Activated T-helper 2 cell treated with anti-CD3 and anti-CD28 coated beads, Interferon-gamma antibody, Interleukin-2, Interleukin-4, amounts not matched to agents 10 μg/mL and 5 μg/mL and 100 μg/mL, durations not matched to agents 14 hours and 24 hours and 36 hours (primary cell): ENCODE measurements at regions not wholly inside any gene's neighbourhood (a gene's known extent, or its start where the extent isn't known, plus 50 kb on each side); places are given as distances from the start of the nearest gene placed in this dataset.

Experiments
- DNase-seq: peaks from one replicate; pipeline ENCODE4 v3.0.0; 2021; ENCODE audit warnings: low spot score
- H3K27ac Mint-ChIP-seq: one replicate; pipeline ENCODE4 v1.8.0; 2021; ENCODE audit warnings: mixed read lengths
- H3K27me3 Mint-ChIP-seq: one replicate; pipeline ENCODE4 v1.8.0; 2021; ENCODE audit warnings: low read depth, mixed read lengths
- H3K36me3 Mint-ChIP-seq: one replicate; pipeline ENCODE4 v1.8.0; 2021; ENCODE audit warnings: low read depth, mixed read lengths
- H3K4me1 Mint-ChIP-seq: one replicate; pipeline ENCODE4 v1.8.0; 2021; ENCODE audit warnings: low read depth, mixed read lengths
- H3K4me3 Mint-ChIP-seq: one replicate; pipeline ENCODE4 v1.8.0; 2021; ENCODE audit warnings: low read depth, mild to moderate bottlenecking, moderate library complexity, mixed read lengths
- H3K9me3 Mint-ChIP-seq: one replicate; pipeline ENCODE4 v1.8.0; 2021; ENCODE audit warnings: mixed read lengths
- intact Hi-C: fragments of 100-400 bp; cut with micrococcal nuclease; formaldehyde crosslinking; loops from one replicate; pipeline ENCODE4 v1.15.1; 2023

- no peak overlapping the region for H3K4me3 Mint-ChIP-seq
- no peaks in the 10 kb centered on the region for H3K27me3 Mint-ChIP-seq
- no peaks in the 10 kb centered on the region for H3K36me3 Mint-ChIP-seq
- no peak for DNase-seq
- H3K4me1 Mint-ChIP-seq, result no peaks in the 10 kb centered on the region
- H3K27ac Mint-ChIP-seq, result no peak overlapping the region
- intact Hi-C loops, result no loop called here
- H3K9me3 Mint-ChIP-seq, result no peaks in the 10 kb centered on the region
Measured at GRCh38 chr2:2668681-2669265, 337.7 kb upstream of the MYT1L start.

- Mint-ChIP-seq H3K27ac (no peak overlapping the region), H3K4me3 (no peak overlapping the region), H3K9me3 (no peaks in the 10 kb centered on the region), H3K27me3 (no peaks in the 10 kb centered on the region), H3K4me1 (no peaks in the 10 kb centered on the region), H3K36me3 (no peaks in the 10 kb centered on the region)
- no peak for DNase-seq
- intact Hi-C loops, result no loop called here
Measured at GRCh38 chr2:2667690-2668089, 336.6 kb upstream of the MYT1L start.

- Mint-ChIP-seq H3K36me3 (no peaks in the 10 kb centered on the region), H3K27me3 (no peaks in the 10 kb centered on the region), H3K4me1 (no peaks in the 10 kb centered on the region), H3K27ac (no peak overlapping the region), H3K4me3 (no peak overlapping the region), H3K9me3 (no peaks in the 10 kb centered on the region)
- DNase-seq, result no peak
- intact Hi-C loops, result no loop called here
Measured at GRCh38 chr2:2665834-2666133, 334.7 kb upstream of the MYT1L start.

- Mint-ChIP-seq H3K4me1 (no peaks in the 10 kb centered on the region), H3K9me3 (peaks cover 2% of the 10 kb centered on the region), H3K27me3 (no peaks in the 10 kb centered on the region), H3K4me3 (no peak overlapping the region), H3K36me3 (no peaks in the 10 kb centered on the region), H3K27ac (no peak overlapping the region)
- intact Hi-C loops, result no loop called here
- no peak for DNase-seq
Measured at GRCh38 chr2:2664989-2665833, 334.1 kb upstream of the MYT1L start.

GRCh38 chr2:2663401-2664036, 332.4 kb upstream of the MYT1L start:
- H3K27me3 Mint-ChIP-seq, result no peaks in the 10 kb centered on the region
- intact Hi-C loops, result no loop called here

GRCh38 chr2:2662847-2663356, 331.8 kb upstream of the MYT1L start:
- intact Hi-C loops, result no loop called here
- DNase-seq, result no peak
- no peaks in the 10 kb centered on the region for H3K27me3 Mint-ChIP-seq
- peaks cover 16% of the 10 kb centered on the region for H3K9me3 Mint-ChIP-seq
- no peaks in the 10 kb centered on the region for H3K36me3 Mint-ChIP-seq
- no peak overlapping the region for H3K27ac Mint-ChIP-seq
- no peak overlapping the region for H3K4me3 Mint-ChIP-seq
- H3K4me1 Mint-ChIP-seq, result no peaks in the 10 kb centered on the region

More at GRCh38 chr2:2663401-2664036, 332.4 kb upstream of the MYT1L start:
- Mint-ChIP-seq H3K36me3 (no peaks in the 10 kb centered on the region), H3K4me3 (no peak overlapping the region), H3K4me1 (no peaks in the 10 kb centered on the region), H3K27ac (no peak overlapping the region), H3K9me3 (peaks cover 10% of the 10 kb centered on the region)
- DNase-seq, result no peak

- DNase-seq, result no peak
- H3K27ac Mint-ChIP-seq, result no peak overlapping the region
- H3K27me3 Mint-ChIP-seq, result no peaks in the 10 kb centered on the region
- no peaks in the 10 kb centered on the region for H3K4me1 Mint-ChIP-seq
- intact Hi-C loops, result no loop called here
- H3K4me3 Mint-ChIP-seq, result no peak overlapping the region
- H3K36me3 Mint-ChIP-seq, result no peaks in the 10 kb centered on the region
- H3K9me3 Mint-ChIP-seq, result peaks cover 17% of the 10 kb centered on the region
Measured at GRCh38 chr2:2662037-2662846, 331.2 kb upstream of the MYT1L start.

- Mint-ChIP-seq H3K27me3 (no peaks in the 10 kb centered on the region), H3K27ac (no peak overlapping the region), H3K4me3 (no peak overlapping the region), H3K4me1 (no peaks in the 10 kb centered on the region), H3K9me3 (peaks cover 17% of the 10 kb centered on the region), H3K36me3 (no peaks in the 10 kb centered on the region)
- DNase-seq, result no peak
- intact Hi-C loops, result no loop called here
Measured at GRCh38 chr2:2660789-2661355, 329.8 kb upstream of the MYT1L start.

GRCh38 chr2:2657121-2657962, 326.3 kb upstream of the MYT1L start:
- no peaks in the 10 kb centered on the region for H3K36me3 Mint-ChIP-seq
- no peak overlapping the region for H3K4me3 Mint-ChIP-seq
- peaks cover 17% of the 10 kb centered on the region for H3K9me3 Mint-ChIP-seq
- intact Hi-C loops, result no loop called here
- no peaks in the 10 kb centered on the region for H3K4me1 Mint-ChIP-seq
- no peaks in the 10 kb centered on the region for H3K27me3 Mint-ChIP-seq
- DNase-seq, result no peak
- no peak overlapping the region for H3K27ac Mint-ChIP-seq

GRCh38 chr2:2656115-2657011, 325.3 kb upstream of the MYT1L start:
- intact Hi-C loops, result no loop called here
- no peaks in the 10 kb centered on the region for H3K4me1 Mint-ChIP-seq
- no peak overlapping the region for H3K4me3 Mint-ChIP-seq
- no peak overlapping the region for H3K27ac Mint-ChIP-seq
- DNase-seq, result no peak
- H3K36me3 Mint-ChIP-seq, result no peaks in the 10 kb centered on the region
- no peaks in the 10 kb centered on the region for H3K27me3 Mint-ChIP-seq
- H3K9me3 Mint-ChIP-seq, result peaks cover 17% of the 10 kb centered on the region

- DNase-seq, result no peak
- intact Hi-C loops, result no loop called here
- no peaks in the 10 kb centered on the region for H3K4me1 Mint-ChIP-seq
- no peak overlapping the region for H3K4me3 Mint-ChIP-seq
- no peak overlapping the region for H3K27ac Mint-ChIP-seq
- H3K36me3 Mint-ChIP-seq, result no peaks in the 10 kb centered on the region
- peaks cover 17% of the 10 kb centered on the region for H3K9me3 Mint-ChIP-seq
- H3K27me3 Mint-ChIP-seq, result no peaks in the 10 kb centered on the region
Measured at GRCh38 chr2:2655453-2656114, 324.5 kb upstream of the MYT1L start.
